GM21737 (cell line): ENCODE measurements at regions not wholly inside any gene's neighbourhood (a gene's known extent, or its start where the extent isn't known, plus 50 kb on each side); places are given as distances from the start of the nearest gene placed in this dataset.
A peak's percentile ranks its signal among the peaks of the same experiment; 100 is the strongest.

Experiments
- ATAC-seq: cut with Tn5 transposase; IDR thresholded peaks from one replicate; pipeline ENCODE4 v1.9.1; 2021; ENCODE audit warnings: mild to moderate bottlenecking, moderate library complexity; ENCODE audit not compliant: unreplicated experiment

DNA sequence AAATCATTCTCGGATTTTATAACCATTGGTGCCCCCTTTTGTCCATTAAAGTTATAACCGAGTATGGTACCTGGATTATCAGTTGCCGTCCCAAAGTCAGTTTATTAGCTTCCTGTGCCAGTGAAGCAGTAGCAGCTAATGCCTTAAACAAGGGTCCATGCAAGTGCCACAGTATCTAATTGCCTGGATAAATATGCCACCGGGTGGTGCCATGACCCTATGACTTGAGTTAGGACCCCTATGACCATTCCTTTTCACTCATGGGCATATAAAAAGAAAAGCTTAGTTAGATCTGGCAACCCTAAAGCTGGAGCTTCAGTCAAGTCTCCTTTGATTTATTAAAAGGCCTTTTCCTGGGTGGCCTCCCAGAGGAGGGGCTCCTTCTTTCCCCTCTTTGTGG lies 1314.6 kb downstream of the TMEM121 start:
- ATAC-seq: no peak

DNA sequence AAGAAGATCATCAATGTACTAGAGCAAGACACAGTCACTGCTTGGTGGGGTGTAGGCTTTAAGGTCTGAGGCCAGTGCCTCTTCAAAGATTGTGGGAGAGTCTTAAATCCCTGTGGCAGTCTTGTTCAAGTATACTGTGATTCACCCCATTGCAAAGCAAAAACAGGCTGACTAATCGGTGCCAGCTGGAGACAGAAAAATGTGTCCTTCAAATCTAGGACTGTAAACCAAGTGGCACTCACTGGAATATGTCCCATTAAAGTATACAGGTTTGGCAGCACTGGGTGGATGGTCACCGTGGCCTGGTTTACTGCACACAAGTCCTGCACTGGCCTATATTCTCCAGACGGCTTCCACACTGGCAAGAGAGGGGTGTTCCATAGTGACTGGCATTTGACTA lies 1315.3 kb downstream of the TMEM121 start:
- ATAC-seq: no peak

DNA sequence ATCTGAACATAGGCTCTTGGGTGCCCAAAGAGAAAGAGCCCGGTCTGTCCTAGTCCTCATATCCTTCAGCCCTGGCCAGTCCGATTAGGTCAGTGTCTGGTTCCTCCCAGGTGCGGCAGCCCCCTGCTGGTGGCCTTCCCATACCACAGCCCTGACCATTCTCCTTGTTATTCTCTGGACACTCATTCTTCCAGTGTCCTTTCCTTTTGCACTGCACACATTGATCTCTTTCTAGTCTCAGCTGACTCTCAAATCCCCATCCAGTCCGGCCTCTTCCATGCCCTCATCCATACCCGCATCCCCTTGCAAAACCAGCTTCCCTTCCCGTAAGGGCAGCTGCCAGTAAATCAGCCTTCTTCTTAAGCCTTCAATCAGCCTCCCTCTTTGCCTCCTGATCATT lies 1316.3 kb downstream of the TMEM121 start:
- ATAC-seq: no peak

DNA sequence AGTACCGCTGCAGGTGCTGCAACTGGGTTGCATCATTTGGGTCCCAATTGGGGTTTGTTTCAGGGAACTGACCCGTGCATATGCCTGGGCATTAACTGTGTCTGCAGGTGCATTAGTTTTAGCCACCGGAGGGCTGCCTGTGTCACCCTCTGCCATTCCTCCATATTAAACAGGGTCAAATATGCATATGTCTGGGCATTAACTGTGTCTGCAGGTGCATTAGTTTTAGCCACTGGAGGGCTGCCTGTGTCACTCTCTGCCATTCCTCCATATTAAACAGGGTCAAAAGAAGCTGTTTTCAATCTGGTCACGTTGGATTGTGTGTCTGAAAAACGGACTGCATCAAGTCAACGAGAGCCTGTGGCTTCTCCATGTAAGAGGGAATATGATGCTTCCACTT lies 1317.0 kb downstream of the TMEM121 start:
- ATAC-seq: no peak

DNA sequence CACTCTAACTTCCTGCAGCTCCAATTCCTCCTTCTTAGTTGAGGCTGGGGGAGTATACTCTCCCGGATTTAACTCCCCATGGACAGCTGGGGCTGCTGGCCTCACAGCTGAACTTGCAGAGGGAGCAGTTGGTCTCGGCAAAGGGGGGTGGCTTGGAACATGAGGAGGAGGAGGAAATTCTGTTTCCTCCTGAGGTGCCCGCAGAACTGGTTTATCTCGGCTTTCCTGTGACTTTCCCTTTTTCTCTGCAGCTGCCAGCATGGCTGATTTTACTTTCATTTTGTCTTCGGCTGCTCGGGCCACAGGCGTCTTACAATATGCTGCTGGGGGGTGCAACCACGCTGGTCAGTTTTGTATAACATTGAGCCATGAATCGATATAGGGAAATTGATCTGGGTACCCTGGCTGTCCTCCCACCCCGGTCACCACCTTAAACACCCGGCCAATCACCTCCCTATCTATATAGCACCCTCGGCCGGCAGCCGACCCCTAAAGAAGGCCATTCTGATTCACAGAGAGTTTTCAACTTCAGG lies 1317.6 kb downstream of the TMEM121 start:
- no peak for ATAC-seq

DNA sequence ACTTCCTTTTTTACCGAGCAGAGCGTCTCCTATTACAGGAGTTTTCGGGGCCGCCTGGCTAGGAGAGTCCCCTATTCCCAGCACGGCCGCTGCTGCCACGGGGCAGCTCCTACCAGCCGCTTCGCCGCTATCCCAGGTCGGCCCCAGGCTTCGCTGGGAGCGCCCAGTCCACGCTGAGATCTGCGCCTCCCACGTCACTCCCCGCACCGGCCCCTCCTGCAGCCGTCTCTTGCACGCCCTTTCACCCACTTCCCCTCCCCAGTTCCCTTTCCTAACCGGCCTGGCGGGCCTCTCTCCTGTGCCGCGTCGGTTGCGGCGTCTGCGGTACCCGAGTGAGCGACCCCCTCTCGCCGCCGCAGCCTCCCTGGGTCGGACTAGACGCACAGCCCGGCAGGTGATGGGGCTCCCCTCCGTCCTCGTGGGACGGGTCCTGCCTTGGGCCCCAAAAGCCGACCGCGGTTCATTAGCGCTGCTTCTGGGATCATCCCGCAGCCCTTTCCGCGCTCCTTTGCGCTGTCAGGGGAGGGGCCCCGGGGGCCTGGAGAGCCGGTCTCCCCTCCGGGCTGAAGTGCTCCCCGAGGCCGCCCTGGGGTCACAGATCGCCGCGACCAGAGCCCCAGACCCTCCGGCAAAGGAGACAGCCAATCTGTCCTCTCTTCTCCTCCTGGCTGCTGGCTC lies 1318.4 kb downstream of the TMEM121 start:
- no peak for ATAC-seq

DNA sequence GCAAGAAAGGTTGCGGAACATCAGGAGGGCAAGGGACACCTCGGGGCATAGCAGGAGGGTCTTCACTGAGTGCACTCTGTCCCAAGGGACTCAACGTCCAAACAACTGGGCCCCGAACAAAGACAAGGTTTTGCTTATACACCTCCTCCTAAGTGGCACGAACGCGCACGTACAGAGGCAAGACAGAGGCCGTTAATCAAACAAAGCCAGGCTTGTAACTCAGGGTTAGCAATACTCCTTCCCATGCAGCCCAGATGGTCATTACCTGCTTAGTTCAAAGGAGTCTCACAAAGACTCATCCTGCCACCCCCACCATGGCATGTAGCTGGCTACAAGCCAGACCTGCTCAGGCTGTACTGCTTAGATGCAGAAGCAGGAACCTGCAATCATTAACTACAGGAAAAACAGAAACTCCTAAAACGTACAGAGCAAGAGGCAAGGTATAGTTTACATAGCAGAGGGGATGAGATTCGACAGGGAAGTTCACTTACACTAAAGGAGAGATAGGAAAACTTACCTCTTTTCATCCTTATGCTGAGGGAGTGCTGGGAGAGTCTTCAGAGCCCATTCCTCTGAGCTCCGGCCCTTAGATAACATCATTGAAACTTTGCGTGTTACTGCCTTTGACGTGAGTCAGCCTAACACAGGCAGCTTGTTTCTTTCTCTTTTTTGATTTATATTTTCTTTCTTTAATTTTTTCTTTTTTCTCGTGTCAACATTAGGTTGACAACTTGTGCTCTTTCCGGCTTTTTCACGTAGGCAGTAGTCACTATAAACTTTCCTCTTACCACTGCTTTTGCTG lies 1319.1 kb downstream of the TMEM121 start:
- ATAC-seq: peak; percentile 42

DNA sequence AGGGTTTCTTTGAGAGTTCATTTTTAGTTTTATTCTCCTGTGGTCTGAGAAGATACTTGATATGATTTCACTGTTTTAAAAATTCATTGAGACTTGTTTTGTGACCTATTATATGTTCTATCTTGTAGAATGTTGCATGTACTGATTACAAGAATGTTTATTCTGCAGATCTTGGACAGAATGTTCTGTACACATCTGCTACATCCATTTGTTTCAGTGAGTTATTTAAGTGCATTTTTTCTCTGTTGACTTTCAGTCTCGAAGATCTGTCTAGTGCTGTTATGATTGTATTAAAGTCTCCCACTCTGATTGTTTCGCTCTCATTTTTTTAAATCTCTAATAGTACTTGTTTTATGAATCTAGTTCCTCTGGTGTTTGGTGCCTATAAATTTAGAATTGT lies 1319.8 kb downstream of the TMEM121 start:
- no peak for ATAC-seq

DNA sequence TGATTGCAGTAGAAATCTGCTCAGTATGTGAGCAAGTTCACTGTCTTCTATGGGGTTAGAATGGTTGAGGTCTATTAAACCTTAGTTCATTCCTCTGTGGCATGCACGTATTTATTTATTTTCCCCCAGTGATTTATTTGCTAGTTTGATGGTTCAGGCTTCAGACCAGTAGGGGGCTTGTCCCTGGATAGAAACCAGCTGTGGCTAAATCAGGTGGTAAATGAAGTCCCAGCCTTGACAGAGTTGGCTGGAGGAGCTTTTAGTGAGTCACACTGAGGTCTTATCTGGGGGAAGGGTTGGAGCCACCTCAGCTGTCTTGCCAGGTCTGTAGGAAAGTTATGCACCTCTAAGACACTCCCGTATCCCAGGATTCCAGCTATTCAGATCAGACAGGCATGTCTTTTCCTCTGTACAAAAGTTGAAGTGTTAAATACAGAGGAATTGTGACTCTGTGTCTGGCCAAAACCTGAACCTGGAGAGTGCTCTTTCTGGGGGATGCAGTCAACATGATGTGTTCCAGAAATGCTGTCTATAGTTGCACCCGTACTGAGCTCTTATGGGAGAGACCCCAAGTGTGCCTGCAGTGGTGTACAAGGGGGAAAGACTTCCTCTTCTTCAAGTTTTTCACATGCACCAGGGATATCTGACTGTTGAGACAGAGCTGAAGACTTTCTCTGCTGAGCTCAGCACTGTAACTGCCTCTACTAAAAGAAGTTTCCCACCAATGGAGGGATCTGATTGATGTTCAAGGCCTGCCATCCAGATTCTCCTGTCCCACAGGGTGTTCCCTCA lies 1322.1 kb downstream of the TMEM121 start:
- ATAC-seq: no peak

DNA sequence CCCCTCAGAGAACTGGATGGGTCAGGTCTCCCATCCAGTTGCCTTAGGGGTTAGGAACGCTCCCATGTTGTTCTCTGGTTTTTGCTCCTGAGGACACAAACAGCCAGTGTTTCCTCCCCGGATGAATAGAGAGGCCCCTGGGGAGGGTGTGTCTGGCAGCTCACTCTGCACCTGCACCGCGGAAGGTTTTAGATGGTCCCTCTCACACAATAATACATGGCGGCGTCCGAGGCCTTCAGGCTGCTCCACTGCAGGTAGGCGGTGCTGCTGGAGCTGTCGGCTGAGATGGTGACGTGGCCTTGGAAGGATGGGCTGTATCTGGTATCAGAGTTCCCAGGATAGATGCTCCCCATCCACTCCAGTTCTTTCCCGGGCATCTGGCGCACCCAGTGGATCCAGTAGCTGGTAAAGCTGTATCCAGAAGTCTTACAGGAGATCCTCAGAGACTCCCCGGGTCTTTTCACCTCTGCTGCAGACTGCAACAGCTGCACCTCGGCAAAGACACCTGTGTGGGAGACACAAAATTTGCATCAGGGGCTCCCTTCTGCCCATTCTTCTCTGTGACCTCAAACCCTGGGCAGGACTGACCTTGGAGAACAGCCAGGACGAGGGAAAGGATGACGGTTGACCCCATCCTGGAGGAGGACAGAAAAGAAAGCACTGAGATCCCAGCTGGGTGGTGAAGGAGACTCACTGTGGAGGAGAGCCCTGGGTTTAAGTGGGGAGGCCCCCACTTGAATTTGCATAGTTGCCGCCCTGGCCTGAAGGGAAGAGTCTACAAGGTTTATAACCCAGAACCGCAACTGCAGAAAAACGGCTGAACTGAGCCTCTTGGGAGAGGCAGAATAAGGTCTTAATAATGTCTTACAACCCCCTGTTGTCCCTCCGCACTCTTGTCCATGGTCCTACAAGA lies 1324.8 kb downstream of the TMEM121 start:
- ATAC-seq: peak; percentile 42

DNA sequence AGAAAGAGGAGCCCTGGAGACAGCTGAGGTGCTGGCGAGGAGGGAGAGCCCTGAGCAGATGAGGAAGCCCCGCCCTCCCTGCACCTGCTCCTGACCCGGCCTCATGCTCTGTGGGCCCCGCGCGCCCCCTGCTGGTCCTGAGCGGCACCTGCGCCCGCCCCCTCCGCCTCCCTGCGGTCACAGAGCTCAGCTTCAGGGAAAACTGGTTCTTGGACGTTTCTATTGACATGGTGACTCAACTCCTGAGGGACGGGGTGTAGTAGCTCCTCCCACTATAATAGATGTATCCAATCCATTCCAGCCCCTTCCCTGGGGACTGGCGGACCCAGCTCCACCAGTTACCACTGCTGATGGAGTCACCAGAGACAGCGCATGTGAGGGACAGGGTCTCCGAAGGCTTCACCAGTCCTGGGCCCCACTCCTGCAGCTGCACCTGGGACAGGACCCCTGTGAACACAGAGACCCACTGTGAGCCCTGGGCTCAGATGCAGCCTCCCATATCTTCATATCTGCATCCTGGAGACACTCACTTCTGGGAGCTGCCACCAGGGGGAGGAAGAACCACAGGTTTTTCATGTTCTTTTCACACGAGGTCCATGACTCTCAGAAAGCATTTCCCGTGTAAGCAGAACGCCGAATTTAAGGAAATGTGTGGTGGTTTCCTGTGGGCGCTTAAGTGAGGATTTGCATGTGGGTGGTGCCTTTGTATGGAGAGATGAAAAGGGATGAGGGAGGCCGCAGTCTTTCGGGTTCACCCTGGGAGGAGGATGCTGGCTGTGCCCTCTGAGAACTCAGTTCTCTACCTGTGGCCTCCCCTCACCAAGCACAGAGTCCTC lies 1346.4 kb downstream of the TMEM121 start:
- no peak for ATAC-seq

DNA sequence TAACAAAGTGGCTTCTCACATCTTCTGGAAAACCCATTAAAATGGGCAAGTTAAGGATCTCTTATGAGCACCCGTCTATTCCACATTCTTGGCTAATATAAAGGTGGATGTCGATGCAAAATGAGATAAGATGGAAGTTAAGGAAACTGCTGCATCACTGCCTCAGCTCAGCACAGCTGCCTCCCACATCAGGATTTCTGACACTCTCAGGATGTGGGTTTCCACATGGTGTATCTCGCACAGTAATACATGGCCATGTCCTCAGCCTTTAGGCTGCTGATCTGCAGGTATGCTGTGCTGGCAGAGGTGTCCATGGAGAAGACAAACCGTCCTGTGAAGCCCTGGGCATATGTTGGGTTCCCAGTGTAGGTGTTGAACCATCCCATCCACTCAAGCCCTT lies 1348.0 kb downstream of the TMEM121 start:
- no peak for ATAC-seq

DNA sequence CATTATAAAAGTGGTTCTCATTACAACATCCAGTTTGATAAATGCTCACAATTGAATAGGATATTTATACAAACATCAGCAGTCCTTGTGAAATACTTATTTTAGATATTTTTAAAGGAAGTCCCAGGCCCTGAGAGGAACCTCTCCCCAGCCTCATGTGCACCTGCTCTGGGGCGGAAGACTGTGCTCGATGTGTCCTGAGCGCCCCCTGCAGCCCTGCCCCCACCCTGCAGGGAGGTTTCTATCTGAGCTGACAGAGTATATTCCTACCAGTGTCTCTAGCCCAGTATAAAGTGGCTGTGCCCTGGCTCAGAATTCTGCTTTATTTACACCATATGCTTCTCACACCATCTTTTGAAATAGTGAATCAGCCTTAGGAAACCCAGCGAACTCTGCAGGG lies 1349.1 kb downstream of the TMEM121 start:
- peak; percentile 45 for ATAC-seq

DNA sequence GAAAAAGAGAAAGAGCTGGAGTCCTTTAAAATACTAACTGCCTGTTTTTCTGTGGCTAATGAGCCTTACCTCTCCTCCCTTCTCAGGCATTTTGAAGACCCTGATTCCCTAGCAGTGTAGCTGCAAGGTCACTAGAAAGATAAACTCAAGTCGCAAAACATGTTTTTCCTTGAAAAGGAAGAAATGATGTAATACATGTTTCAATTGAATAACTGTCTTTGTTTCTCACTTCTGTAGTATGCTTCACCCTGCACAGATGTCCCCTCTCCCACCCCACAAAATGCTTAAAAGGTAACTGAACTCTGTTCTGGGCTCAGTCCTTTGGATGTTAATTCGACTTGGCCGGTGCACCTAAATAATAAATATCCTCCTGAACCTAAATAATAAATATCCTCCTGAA lies 1350.3 kb downstream of the TMEM121 start:
- no peak for ATAC-seq

DNA sequence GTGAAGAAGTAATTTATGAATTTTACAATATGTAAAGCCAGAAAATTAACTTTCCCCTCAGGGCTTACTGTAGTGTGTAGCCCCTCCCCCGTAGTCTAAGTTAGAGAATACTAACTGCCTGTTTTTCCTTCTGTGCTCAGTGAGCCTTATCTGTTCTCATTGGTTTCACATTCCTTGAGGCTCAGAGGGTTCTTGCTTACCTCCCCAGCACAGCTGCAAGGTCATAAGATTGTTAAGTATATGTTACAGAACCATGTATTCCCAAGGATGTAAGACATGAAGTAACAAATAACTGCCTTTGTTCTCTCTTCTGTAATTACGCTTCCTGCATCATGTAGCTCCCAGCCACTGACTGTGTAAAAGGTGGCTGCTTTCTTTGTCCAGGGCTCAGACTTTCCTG lies 1351.1 kb downstream of the TMEM121 start:
- no peak for ATAC-seq

DNA sequence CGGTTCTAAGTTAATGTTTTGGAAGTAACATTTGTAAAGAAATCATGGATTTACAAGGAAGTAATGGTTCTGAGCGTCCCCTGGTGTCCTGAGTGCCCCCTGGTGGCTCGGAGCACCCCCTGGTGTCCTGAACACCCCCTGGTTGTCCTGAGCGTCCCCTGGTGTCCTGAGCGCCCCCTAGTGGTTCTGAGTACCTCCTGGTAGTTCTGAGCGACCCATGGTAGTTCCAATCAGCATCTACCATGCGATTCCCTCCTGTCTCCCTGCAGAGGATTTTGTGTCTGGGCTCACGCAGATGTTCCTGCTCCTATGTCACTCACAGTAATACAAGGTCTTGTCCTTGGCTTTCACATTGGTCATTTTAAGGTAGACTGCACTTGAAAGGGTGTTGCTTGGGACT lies 1352.9 kb downstream of the TMEM121 start:
- no peak for ATAC-seq

DNA sequence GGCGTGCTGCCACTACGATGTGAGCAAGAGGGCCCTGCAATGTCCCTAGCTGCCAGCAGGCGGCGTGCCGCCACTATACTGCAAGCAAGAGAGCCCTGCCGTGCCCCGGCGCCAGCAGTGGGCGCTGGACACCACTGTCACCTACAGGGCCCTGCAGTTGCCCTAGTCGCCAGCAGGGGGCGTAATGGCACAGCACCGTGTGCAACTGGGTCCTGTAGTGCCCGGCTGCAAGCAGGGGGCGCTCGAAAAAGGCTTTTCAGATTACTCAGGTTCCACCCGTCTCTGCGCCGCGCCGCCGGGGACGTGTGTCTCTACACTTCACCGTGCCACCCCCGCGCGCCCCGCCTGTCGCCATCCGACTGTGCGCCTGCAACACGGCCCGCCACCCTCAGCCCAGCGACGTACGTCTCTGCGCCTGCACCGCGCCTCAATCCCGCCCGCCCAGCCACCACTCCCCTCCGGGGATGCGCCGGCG lies 1356.9 kb downstream of the TMEM121 start:
- ATAC-seq: no peak
